ENCODE measurements at regions not wholly inside any gene's neighbourhood (a gene's known extent, or its start where the extent isn't known, plus 50 kb on each side); places are given as distances from the start of the nearest gene placed in this dataset.

DNA sequence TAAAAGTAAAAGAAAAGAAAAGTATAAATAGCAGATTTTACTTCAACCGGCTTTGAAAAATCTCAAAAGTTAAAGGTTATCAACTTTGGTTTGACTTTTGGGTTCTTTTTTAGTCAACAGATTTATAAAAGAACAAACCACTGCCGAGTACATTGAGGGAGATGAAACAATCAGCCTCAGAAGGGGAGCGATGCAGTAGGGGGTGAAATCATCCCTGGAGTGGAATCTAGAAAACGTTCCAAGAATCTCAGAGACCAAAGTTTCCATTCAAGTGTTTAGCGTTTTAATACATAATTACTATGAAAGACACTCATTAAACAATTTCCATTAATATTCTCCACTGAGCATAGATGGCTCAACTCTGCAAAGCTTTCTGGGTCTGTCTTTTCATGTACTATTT, 745.5 kb downstream of the NR2F2 start:
- TF ChIP-seq MAFK (conservative IDR thresholded peaks at IDR 0.05 in 1 of 2, IDR thresholded peaks at IDR 0.05 in 1 of 2; ENCODE audit: low read length in 2 of 2): no peak
- no peak for TF ChIP-seq POLR2A (IDR thresholded peaks at IDR 0.05; ENCODE audit: insufficient read depth in 1 of 2, low read depth in 2 of 2, low read length in 2 of 2)

All from HepG2 (cell line).